Esophagus (tissue), 2 donors: ENCODE measurements at regions not wholly inside any gene's neighbourhood (a gene's known extent, or its start where the extent isn't known, plus 50 kb on each side); places are given as distances from the start of the nearest gene placed in this dataset.
"Not testable (repeated sequence)": the region's sequence is repeated elsewhere in the genome, so short reads cannot be mapped to it uniquely, and the experiment has no call there.

ENCODE experiments used
- H3K27ac ChIP-seq, 2 donors: one replicate each; pipeline ENCODE4 v1.5.1; 2013; ENCODE audit warnings: low read depth in 2 of 2, mild to moderate bottlenecking in 2 of 2, inconsistent platforms in 1 of 2, low read length in 1 of 2, moderate library complexity in 1 of 2
- H3K27me3 ChIP-seq, 2 donors: one replicate each; pipeline ENCODE4 v1.6.1; 2013; ENCODE audit warnings: low read length in 2 of 2, control low read depth in 1 of 2, mild to moderate bottlenecking in 1 of 2; ENCODE audit not compliant: insufficient read depth in 2 of 2, control insufficient read depth in 1 of 2
- H3K36me3 ChIP-seq, 2 donors: one replicate each; pipeline ENCODE4 v1.6.1; 2013; ENCODE audit warnings: low read length in 1 of 2; ENCODE audit not compliant: control insufficient read depth in 2 of 2, insufficient read depth in 2 of 2
- H3K4me1 ChIP-seq, 2 donors: one replicate each; pipeline ENCODE4 v1.6.1; 2013; ENCODE audit warnings: low read length in 1 of 2; ENCODE audit not compliant: control insufficient read depth in 2 of 2, insufficient read depth in 2 of 2
- H3K4me3 ChIP-seq, 2 donors: one replicate each; pipeline ENCODE4 v1.5.1; 2013; ENCODE audit warnings: low read length in 2 of 2, mild to moderate bottlenecking in 2 of 2, low read depth in 1 of 2, moderate library complexity in 1 of 2
- H3K9me3 ChIP-seq, 2 donors: one replicate each; pipeline ENCODE4 v1.6.1; 2013; ENCODE audit warnings: mild to moderate bottlenecking in 2 of 2, low read depth in 1 of 2, low read length in 1 of 2, moderate library complexity in 1 of 2; ENCODE audit not compliant: control insufficient read depth in 2 of 2, insufficient read depth in 1 of 2
- WGBS, 2 donors: extraction: QIAGEN DNeasy Blood & Tissue Kit; methylation state at CpG; one replicate each; pipeline ENCODE4 v1.1.7; 2013; 5-methylcytosine and 5-hydroxymethylcytosine counted together
- donor health status: healthy with polysubstance abuse.
- donor health status: Bipolar disorder and iron deficiency.

DNA sequence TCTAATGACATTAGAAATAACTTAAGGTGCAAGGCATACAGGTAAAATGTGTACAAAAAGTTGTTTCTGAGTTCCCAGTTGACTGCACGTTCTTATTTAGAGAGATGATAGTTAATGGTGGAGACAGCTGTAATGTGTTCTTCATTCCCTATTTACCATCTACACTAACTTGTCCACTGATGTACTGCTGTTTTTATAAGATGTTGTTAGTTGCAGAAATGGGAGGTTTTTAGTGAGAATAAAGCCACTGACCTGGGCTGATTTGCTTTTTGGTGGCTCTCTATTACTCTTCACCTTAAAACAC is 122.9 kb upstream of the LYPLAL1 start:
- WGBS, 2 donors: 29 to 79% methylated on average over 1 of the region's 1 CpG
- Histone ChIP-seq H3K27me3 (no peaks in the 10 kb centered on the region), H3K27ac (no peak overlapping the region), H3K4me3 (no peak overlapping the region), H3K4me1 (no peaks in the 10 kb centered on the region), H3K9me3 (no peaks in the 10 kb centered on the region), H3K36me3 (no peaks in the 10 kb centered on the region)

DNA sequence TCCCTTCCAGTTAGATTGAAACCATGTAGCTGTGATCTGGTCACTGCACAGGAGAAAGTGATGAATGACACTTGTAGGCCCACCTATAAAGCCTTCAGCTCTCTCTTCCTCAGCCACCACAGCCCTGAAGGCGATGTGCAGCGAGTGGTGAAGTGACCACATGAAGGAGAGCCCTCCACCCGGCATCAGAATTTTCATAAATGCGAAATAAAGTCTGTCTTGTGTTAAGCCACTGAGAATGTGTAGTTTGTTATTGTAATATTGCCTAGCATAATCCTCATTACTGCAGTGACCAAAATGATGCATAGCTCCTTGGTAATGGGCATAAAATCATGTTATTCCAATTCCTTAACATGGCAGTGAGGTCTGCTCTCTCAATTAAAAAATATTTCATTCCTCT is 122.1 kb upstream of the LYPLAL1 start:
- Histone ChIP-seq H3K27me3 (no peaks in the 10 kb centered on the region), H3K27ac (no peak overlapping the region), H3K9me3 (no peaks in the 10 kb centered on the region), H3K4me3 (no peak overlapping the region), H3K36me3 (no peaks in the 10 kb centered on the region), H3K4me1 (no peaks in the 10 kb centered on the region)
- 73 to 91% methylated on average over 4 of the region's 4 CpGs for WGBS, 2 donors

DNA sequence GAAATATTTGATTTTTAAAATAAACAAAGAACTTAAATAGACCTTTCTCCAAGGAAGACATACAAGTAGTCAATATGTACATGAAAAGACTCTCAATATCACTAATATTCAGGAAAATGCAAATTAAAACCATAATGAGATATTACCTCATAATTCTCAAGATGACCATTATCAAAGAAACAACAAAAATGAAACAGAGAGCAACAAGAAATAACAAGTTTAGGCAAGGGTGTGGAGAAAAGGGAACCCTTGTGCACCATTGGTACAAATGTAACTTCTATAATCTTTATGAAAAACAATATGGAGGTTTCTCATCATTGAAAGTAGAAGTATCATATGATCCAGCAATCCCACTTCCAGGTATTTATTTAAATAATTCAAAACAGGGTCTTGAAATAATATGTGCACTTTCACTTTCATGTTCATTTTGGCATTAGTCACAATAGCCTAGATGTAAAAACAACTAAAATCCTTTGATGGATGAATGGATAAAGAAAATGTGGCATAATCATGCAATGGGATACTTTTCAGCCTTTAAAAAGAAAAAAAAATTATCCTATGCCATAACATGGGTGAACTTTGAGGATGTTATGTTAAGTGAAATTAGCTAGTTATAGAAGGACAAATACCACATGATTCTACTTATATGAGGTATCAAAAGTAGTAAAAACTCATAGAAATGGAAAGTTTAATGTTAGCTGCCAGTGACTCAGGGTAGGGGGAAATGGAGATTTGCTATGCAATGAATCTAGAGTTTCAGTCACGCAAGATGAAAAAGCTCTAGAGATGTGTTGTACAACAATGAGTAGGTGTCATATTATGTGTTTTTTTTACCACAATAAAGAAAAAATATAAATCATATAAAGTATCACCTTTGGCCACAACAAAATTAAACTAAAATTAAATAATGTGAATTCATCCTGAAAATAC is 114.5 kb upstream of the LYPLAL1 start:
- no peak overlapping the region for H3K4me3 ChIP-seq
- no peaks in the 10 kb centered on the region for H3K27me3 ChIP-seq
- H3K27ac ChIP-seq: no peak overlapping the region
- no peaks in the 10 kb centered on the region for H3K4me1 ChIP-seq
- 78 to 83% methylated on average over 1 of the region's 1 CpG for WGBS, 2 donors
- H3K36me3 ChIP-seq: no peaks in the 10 kb centered on the region
- H3K9me3 ChIP-seq: peaks cover 0 to 2% of the 10 kb centered on the region in 2 donors

DNA sequence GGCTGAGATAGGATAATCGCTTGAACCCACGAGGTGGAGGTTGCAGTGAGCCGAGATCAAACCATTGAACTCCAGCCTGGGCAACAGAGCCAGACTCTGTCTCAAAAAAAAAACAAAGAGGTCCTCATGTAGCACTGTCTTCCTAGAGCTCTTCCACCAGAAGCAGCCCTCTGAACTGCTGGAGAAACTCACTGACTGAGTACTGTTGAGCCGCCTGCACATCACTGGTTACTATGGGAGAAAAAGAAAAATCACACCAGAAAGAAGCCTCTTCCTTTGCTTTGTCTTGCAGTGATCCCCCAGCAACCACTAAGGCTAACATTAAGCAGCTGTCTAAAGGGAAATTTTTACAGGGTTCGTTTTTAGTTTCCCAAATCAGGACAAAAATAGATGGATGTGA is 112.9 kb upstream of the LYPLAL1 start:
- H3K27me3 ChIP-seq: no peaks in the 10 kb centered on the region
- H3K4me3 ChIP-seq: no peak overlapping the region
- H3K27ac ChIP-seq: no peak overlapping the region
- peaks cover 0 to 2% of the 10 kb centered on the region in 2 donors for H3K9me3 ChIP-seq
- 87 to 92% methylated on average over 5 of the region's 5 CpGs for WGBS, 2 donors
- no peaks in the 10 kb centered on the region for H3K4me1 ChIP-seq
- no peaks in the 10 kb centered on the region for H3K36me3 ChIP-seq

DNA sequence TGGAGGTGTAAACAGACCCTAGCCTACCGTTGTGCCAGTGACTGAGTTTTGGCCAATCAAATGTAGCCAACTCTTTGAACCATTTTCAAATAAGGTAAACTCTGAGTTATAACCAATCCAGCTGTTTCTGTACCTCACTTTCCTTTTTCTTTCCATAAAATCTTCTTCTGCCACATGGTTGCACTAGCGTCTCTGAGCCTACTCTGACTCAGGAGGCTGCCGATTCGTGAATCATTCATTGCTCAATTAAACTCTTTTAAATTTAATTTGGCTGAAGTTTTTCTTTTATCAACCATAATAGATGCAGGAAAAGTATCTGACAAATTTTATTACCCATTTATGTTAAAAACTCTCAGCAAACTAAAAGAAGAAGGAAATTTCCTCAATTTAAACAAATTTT is 111.5 kb upstream of the LYPLAL1 start:
- peaks cover 0 to 2% of the 10 kb centered on the region in 2 donors for H3K9me3 ChIP-seq
- WGBS, 2 donors: 87 to 89% methylated on average over 4 of the region's 4 CpGs
- H3K27ac ChIP-seq: no peak overlapping the region
- no peaks in the 10 kb centered on the region for H3K27me3 ChIP-seq
- no peak overlapping the region for H3K4me3 ChIP-seq
- H3K36me3 ChIP-seq: no peaks in the 10 kb centered on the region
- H3K4me1 ChIP-seq: no peaks in the 10 kb centered on the region

DNA sequence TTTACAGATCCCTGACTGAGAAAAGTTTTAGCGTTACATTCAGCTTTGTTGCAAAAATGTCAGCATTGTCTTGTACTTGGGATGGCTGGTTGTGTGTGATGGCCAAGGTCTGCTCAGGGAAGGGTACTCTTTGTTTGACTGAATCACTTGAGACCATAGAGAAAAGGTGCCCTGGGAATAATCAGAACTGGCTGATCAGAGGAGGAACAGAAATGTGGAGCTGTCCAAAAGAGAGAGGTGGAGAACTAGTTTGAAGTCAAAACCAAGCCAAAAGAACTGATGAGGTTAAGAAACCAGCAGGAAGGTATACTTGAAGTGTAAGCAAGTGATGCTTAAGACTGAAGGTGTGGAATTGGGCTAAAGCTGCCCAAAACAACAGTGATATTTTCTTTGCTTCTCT is 107.6 kb upstream of the LYPLAL1 start:
- no peaks in the 10 kb centered on the region for H3K27me3 ChIP-seq
- H3K4me1 ChIP-seq: no peaks in the 10 kb centered on the region
- 93 to 95% methylated on average over 1 of the region's 1 CpG for WGBS, 2 donors
- no peaks in the 10 kb centered on the region for H3K9me3 ChIP-seq
- no peak overlapping the region for H3K27ac ChIP-seq
- H3K36me3 ChIP-seq: no peaks in the 10 kb centered on the region
- no peak overlapping the region for H3K4me3 ChIP-seq

DNA sequence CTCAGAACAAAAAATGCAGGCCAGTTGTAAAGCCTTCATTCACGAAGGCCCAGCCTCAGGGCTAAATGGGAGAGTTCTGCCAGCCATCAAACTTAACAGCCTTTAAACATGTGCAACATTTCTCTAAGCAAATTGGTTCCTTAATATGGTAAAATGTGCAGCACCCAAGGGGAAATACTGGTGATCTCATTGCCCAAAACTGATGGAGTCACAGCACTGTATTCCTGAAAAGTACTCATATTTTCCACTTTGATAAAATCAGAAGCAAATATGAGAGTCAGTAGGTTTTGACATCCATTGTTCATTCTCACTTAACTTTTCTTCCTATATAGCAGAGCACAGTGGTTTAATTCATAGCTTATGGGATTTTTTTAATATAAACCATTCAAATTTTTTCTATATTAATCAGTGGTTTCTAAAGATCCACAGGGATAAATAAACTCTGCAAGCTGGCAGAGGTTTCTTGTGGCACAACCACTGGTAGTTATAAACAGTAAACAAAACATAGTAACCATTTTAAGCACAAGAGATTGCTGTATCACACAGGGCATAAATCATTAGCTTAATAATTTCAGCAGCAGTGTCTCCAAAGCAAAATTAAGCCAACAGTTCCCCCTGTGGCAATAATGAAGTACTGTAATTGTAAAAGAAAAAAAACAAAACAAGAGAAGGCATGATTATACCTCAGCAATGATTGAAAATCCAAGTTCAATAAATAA is 106.9 kb upstream of the LYPLAL1 start:
- 29 to 48% methylated on average over 1 of the region's 1 CpG for whole genome bisulfite sequencing, 2 donors
- Histone ChIP-seq H3K4me1 (no peaks in the 10 kb centered on the region), H3K27me3 (no peaks in the 10 kb centered on the region), H3K36me3 (no peaks in the 10 kb centered on the region), H3K27ac (no peak overlapping the region), H3K4me3 (no peak overlapping the region), H3K9me3 (no peaks in the 10 kb centered on the region)

DNA sequence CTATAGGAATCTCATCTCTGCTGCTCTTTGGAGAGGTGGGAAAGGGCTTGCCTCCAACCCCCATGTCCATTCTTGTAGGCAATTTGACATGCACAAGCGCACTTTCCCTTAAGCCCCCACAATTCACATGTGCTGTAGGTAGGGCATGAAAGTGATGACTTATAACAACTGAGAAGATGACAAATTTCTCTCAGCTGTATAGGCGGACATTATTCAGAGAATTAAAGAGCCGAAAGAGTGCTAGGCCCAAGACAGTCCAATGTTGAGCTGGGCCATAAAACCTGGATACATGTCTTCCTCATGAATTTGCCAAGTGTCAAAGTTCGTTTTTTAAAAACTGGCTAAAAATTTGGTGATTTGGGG is 106.3 kb upstream of the LYPLAL1 start:
- no peaks in the 10 kb centered on the region for H3K36me3 ChIP-seq
- H3K4me3 ChIP-seq: no peak overlapping the region
- H3K9me3 ChIP-seq: no peaks in the 10 kb centered on the region
- H3K27ac ChIP-seq: no peak overlapping the region
- H3K4me1 ChIP-seq: no peaks in the 10 kb centered on the region
- no peaks in the 10 kb centered on the region for H3K27me3 ChIP-seq
- 81 to 88% methylated on average over 4 of the region's 4 CpGs for WGBS, 2 donors

DNA sequence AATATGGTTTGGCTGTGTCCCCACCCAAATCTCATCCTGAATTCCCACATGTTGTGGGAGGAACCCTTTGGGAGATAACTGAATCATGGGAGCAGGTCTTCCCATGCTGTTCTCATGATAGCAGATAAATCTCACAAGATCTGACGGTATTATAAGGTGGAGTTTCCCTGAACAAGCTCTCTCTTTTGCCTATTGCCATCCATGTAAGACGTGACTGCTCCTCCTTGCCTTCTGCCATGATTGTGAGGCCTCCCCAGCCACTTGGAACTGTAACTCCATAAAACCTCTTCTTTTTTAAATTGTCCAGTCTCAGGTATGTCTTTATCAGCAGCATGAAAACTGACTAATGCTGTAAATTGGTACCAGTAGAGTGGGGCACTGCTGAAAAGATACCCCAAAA is 103.3 kb upstream of the LYPLAL1 start:
- not testable (repeated sequence) for H3K4me1 ChIP-seq, H3K27ac ChIP-seq, H3K4me3 ChIP-seq, H3K27me3 ChIP-seq, H3K36me3 ChIP-seq, H3K9me3 ChIP-seq
- 90% methylated on average over 2 of the region's 2 CpGs for WGBS, 2 donors

DNA sequence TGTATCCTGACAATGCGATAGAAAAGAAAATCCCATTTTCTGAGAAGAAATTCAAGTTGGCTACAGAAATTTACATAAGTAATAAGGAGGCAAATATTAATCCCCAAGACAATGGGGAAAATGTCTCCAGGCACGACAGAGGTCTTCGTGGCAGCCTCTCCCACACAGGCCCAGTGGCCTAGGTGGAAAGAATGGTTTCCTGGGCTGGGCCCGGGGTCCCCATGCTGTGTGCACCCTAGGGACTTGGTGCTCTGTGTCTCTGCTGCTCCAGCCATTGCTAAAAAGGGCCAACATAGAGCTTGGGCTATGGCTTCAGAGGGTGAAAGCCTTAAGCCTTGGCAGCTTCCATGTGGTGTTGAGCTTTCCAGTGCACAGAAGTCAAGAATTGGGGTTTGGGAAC is 102.5 kb upstream of the LYPLAL1 start:
- Histone ChIP-seq H3K27ac (no peak overlapping the region), H3K4me1 (no peaks in the 10 kb centered on the region), H3K9me3 (no peaks in the 10 kb centered on the region), H3K36me3 (no peaks in the 10 kb centered on the region), H3K4me3 (no peak overlapping the region), H3K27me3 (no peaks in the 10 kb centered on the region)
- WGBS, 2 donors: 88 to 91% methylated on average over 4 of the region's 4 CpGs
